ENCODE measurements at regions not wholly inside any gene's neighbourhood (a gene's known extent, or its start where the extent isn't known, plus 50 kb on each side); places are given as distances from the start of the nearest gene placed in this dataset.
"Not testable (repeated sequence)": the region's sequence is repeated elsewhere in the genome, so short reads cannot be mapped to it uniquely, and the experiment has no call there.

DNA sequence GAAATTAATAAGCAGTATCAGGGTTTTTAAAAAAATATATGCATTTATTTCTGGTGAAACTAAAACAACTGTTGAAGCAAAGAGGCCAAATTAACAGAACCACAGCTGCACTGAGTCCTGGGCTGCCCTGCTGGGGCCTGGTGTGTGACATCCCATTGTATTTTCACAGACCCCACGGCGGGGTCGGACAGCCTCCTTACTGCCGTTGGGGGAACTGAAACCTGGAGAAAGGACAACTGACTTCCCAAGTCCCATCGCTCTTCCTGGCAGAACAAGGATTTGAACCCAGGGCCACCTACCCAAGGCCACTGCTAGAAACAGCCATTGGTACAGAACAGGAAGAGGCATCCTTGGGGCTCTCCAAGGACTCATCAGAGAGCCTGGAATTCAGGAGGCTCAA, 114.8 kb upstream of the SFSWAP start:
- in situ Hi-C loops (cut with HindIII; ENCODE audit: low pct_unique_long_range_greater_than_20kb, low sequenced_read_pairs): no loop called here
- DNase-seq (ENCODE audit: low read depth in 1 of 2, low spot score in 1 of 2): no peak
- no peak for TF ChIP-seq JUND (IDR thresholded peaks at IDR 0.05; ENCODE audit: low read depth)

DNA sequence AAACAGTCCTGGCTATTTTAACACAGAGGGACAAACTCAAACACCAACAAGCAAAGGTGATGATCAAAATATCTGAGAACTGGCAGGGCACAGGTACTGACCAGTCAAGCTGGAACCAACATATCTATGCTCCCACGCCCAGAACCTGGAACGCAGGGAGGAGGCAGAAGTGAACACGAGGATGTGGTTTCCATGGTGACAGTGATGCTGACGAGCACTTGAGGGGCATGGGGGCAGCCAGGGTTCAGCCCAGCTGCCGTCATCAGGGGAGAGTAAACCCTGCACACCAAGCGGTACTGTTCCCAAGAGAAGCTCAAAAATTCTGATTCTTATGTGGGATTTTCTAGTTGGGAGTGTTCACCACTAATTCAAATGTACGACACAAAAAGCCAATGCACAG, 113.6 kb upstream of the SFSWAP start:
- no peak for TF ChIP-seq JUND (IDR thresholded peaks at IDR 0.05; ENCODE audit: low read depth)
- no peak for DNase-seq (ENCODE audit: low read depth in 1 of 2, low spot score in 1 of 2)
- in situ Hi-C loops (cut with HindIII; ENCODE audit: low pct_unique_long_range_greater_than_20kb, low sequenced_read_pairs): no loop called here

DNA sequence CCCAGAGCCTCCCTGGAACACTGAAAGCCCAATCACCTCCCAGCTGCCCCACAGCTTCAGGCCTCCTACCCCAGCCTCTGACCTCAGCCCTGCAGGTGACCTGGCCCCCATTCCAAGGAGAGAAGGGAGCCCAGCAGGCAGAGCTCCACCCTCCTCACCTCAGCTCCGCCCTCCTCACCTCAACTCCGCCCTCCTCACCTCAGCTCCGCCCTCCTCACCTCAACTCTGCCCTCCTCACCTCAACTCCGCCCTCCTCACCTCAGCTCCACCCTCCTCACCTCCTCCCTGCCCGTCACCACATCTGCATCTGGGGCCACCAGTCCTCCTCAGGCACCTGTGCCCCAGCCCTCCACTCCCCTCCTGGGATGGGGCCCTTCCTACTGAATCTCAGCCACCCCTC, 112.2 kb upstream of the SFSWAP start:
- DNase-seq (ENCODE audit: low read depth in 1 of 2, low spot score in 1 of 2): no peak
- in situ Hi-C loops (cut with HindIII; ENCODE audit: low pct_unique_long_range_greater_than_20kb, low sequenced_read_pairs): no loop called here
- no peak for TF ChIP-seq JUND (IDR thresholded peaks at IDR 0.05; ENCODE audit: low read depth)

DNA sequence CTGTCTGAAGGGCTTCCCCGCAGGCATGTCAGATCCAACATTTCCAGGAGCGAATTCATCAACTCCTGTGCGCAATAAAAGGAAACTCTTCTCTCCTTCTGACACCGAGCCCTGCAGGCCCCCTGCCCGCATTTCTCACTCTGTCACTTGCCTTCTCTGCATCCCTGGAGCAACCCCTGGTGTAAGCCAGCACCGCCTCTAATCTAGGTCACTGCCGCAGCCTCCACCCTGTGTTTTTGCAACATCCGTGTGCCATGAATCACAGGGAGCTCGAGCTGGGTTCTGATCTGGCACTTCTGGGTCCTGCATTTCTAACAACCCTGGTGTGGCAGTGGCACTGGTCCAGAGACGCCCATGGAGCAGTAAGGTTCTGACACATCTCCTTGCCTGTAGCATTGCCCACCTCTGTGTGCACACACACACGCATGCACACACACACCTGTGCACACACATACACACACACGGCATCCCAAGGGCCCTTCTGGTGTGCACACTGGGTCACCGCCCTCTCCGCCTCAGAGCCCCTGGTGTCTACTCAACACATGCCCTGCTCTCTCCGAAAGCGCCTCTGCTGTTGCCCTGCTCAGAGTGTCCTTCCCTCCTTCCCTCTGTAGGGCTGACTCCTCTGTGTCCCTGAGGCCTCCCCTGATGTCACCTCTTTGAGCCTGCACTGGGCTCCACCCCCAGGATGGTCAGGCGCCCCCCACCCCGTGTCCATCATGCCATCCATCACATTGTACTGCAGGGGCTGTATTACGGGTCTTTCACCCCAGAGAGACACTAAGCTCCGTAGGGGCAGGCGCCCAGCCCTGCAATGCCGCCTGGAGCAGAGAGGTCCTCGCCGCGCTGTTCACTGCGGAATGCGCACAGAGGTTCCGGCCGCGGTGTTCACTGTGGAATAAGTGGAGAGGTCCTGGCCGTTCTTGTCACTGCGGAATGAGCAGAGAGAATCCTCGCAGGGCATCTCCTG, 111.4 kb upstream of the SFSWAP start:
- DNase-seq (ENCODE audit: low read depth in 1 of 2, low spot score in 1 of 2): no peak
- no peak for TF ChIP-seq JUND (IDR thresholded peaks at IDR 0.05; ENCODE audit: low read depth)
- in situ Hi-C loops (cut with HindIII; ENCODE audit: low pct_unique_long_range_greater_than_20kb, low sequenced_read_pairs): no loop called here

GRCh38 chr12:131600160-131600532, 110.7 kb upstream of the SFSWAP start:
- in situ Hi-C loops (cut with HindIII; ENCODE audit: low pct_unique_long_range_greater_than_20kb, low sequenced_read_pairs): no loop called here
- no peak for TF ChIP-seq JUND (IDR thresholded peaks at IDR 0.05; ENCODE audit: low read depth)
- no peak for DNase-seq (ENCODE audit: low read depth in 1 of 2, low spot score in 1 of 2)

DNA sequence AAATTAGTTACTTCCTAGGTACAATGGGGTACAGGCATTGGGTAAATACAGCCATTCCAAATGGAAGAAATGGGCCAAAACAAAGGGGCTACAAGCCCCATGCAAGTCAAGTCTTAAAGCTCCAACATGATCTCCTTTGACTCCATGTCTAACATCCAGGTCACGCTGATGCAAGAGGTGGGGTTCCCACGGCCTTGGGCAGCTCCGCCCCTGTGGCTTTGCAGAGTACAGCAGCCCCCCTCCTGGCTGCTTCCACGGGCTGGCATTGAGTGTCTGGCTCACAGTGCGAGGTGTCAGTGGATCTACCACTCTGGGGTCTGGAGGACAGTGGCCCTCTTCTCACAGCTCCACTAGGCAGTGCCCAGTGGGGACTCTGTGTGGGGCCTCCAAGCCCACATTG, 109.4 kb upstream of the SFSWAP start:
- DNase-seq (ENCODE audit: low read depth in 1 of 2, low spot score in 1 of 2); in situ Hi-C loops (cut with HindIII; ENCODE audit: low pct_unique_long_range_greater_than_20kb, low sequenced_read_pairs): not testable (repeated sequence)

DNA sequence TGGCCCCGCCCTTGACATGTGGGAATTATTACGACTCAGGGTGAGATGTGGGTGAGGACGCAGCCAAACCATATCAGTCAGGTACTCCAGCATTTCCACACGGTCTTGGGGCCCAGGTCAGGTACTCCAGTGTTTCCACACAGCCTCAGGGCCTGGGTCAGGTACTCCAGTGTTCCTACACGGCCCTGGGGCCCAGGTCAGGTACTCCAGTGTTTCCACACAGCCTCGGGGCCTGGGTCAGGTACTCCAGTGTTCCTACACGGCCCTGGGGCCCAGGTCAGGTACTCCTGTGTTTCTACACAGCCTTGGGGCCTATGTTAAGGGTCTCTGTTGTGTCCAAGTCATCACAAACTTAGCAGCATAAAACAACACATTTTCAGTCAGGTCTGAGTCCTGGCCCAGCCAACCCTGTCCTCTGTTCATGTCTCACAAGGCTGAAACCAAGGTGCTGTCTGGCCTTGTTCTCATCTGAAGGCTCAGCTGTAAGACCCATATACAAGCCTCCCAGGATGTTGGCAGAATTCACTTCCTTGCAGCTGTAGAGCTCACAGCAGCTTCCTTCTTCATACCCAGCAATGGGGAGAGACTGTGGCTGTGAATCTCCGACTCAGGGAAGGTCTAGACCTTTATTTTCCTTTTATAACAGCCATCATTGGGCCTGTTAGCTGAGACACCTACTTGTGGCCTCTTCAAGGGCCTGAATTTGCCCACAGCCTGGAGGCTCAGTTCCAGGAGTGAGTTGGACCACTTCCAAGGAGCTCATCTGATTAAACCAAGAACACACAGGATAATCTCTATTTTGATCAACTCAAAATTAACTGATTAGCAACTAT, 107.6 kb upstream of the SFSWAP start:
- in situ Hi-C loops (cut with HindIII; ENCODE audit: low pct_unique_long_range_greater_than_20kb, low sequenced_read_pairs): no loop called here
- TF ChIP-seq JUND (IDR thresholded peaks at IDR 0.05; ENCODE audit: low read depth): no peak
- DNase-seq (ENCODE audit: low read depth in 1 of 2, low spot score in 1 of 2): no peak

GRCh38 chr12:131603939-131604795, 106.7 kb upstream of the SFSWAP start:
- in situ Hi-C loops (cut with HindIII; ENCODE audit: low pct_unique_long_range_greater_than_20kb, low sequenced_read_pairs): no loop called here
- DNase-seq (ENCODE audit: low read depth in 1 of 2, low spot score in 1 of 2): no peak
- no peak for TF ChIP-seq JUND (IDR thresholded peaks at IDR 0.05; ENCODE audit: low read depth)

- no peak for DNase-seq (ENCODE audit: low read depth in 1 of 2, low spot score in 1 of 2)
- in situ Hi-C loops (cut with HindIII; ENCODE audit: low pct_unique_long_range_greater_than_20kb, low sequenced_read_pairs): no loop called here
- no peak for TF ChIP-seq JUND (IDR thresholded peaks at IDR 0.05; ENCODE audit: low read depth)
These were observed 106.0 kb upstream of the SFSWAP start for GRCh38 chr12:131604859-131605258.

DNA sequence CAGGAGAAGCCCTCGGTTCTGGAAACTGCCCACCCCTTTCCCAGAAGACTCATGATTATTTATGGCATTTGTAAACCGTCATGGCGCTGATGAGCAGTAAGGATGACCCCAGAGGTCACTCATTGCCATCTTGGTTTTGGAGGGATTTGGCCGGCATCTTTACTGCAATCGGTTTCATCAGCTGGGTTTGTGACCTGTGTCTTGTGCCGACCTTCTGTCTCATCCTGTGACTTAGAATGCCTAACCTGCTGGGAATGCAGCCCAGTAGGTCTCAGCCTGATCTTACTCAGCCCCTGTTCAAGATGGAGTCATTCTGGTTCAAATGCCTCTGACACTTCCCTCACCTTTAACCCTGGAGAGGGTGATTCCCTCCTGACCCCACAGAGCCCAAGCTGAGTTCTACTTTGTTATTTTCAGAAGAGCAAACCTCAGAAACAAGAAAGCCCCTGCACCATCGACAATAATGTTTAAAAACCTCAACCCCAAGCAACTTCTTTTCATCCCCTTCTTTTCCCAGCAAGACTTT, 105.5 kb upstream of the SFSWAP start:
- DNase-seq (ENCODE audit: low read depth in 1 of 2, low spot score in 1 of 2): no peak
- in situ Hi-C loops (cut with HindIII; ENCODE audit: low pct_unique_long_range_greater_than_20kb, low sequenced_read_pairs): no loop called here
- TF ChIP-seq JUND (IDR thresholded peaks at IDR 0.05; ENCODE audit: low read depth): no peak

DNA sequence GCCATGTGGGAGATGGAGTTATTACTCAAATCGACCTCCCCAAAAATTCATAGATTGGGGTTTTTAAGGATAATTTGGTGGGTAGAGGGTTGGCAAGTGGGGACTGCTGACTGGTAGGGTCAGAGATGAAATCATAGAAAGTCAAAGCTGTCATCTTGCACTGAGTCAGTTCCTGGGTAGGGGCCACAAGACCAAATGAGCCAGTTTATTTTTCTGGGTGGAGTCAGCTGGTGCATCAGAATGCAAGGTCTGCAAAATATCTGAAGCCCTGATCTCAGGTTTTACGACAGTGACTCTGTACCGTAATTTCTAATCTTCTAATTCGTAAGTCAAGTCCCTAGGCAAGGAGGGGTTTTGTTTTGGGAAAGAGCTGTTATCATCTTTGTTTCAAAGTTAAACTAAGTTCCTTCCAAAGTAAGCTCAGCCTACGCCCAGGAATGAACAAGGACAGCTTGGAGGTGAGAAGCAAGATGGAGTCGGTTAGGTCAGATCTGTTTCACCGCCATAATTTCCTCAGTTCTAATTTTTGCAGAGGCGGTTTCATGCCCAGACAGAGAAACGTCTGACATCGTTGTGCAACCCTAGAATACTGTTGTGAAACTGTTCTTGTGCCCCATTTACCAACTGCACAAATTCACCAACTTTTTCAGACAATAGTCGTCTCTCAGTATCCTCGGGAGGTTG, 104.5 kb upstream of the SFSWAP start:
- in situ Hi-C loops (cut with HindIII; ENCODE audit: low pct_unique_long_range_greater_than_20kb, low sequenced_read_pairs): no loop called here
- TF ChIP-seq JUND (IDR thresholded peaks at IDR 0.05; ENCODE audit: low read depth): no peak
- DNase-seq (ENCODE audit: low read depth in 1 of 2, low spot score in 1 of 2): no peak

Measured in T47D (cell line).